Natural killer cell (primary cell): ENCODE measurements at regions not wholly inside any gene's neighbourhood (a gene's known extent, or its start where the extent isn't known, plus 50 kb on each side); places are given as distances from the start of the nearest gene placed in this dataset.

Experiments used
- ATAC-seq, 3 donors: fragments of 150-1000 bp in 2 of 3; fragments of 200-7000 bp in 1 of 3; cut with Tn5 transposase; 1 replicate in 1 of 3; 2 replicates in 2 of 3; pipeline ENCODE4 v1.10.0; 2021; ENCODE audit warnings: mild to moderate bottlenecking in 2 of 3, moderate library complexity in 2 of 3
- DNase-seq, 2 donors: peaks; one replicate each; pipeline versions ENCODE4 v3.0.0 to v3.0.0-alpha.2; 2013 to 2021; ENCODE audit warnings: mixed read lengths in 1 of 2
- H3K27ac ChIP-seq: one replicate; pipeline ENCODE4 v1.5.1; 2013; ENCODE audit warnings: mild to moderate bottlenecking, low read length
- H3K27me3 ChIP-seq: one replicate; pipeline ENCODE4 v1.6.1; 2013; ENCODE audit warnings: low read length; ENCODE audit not compliant: control insufficient read depth, insufficient read depth
- H3K36me3 ChIP-seq: one replicate; pipeline ENCODE4 v1.6.1; 2013; ENCODE audit warnings: low read length; ENCODE audit not compliant: control insufficient read depth, insufficient read depth
- H3K4me1 ChIP-seq: one replicate; pipeline ENCODE4 v1.6.1; 2013; ENCODE audit warnings: low read length; ENCODE audit not compliant: control insufficient read depth, insufficient read depth
- H3K4me3 ChIP-seq: one replicate; pipeline ENCODE4 v1.5.1; 2013; ENCODE audit warnings: low read length
- H3K9me3 ChIP-seq: one replicate; pipeline ENCODE4 v1.6.1; 2013; ENCODE audit warnings: low read length; ENCODE audit not compliant: control insufficient read depth, insufficient read depth
- H3K27ac Mint-ChIP-seq, 2 donors: one replicate each; pipeline ENCODE4 v1.8.0; 2022; ENCODE audit warnings: mild to moderate bottlenecking in 2 of 2, mixed read lengths in 2 of 2, moderate library complexity in 1 of 2
- H3K27me3 Mint-ChIP-seq, 2 donors: one replicate each; pipeline ENCODE4 v1.8.0; 2022; ENCODE audit warnings: low read depth in 2 of 2, mixed read lengths in 2 of 2
- H3K36me3 Mint-ChIP-seq: one replicate; pipeline ENCODE4 v1.8.0; 2022; ENCODE audit warnings: mixed read lengths
- H3K4me1 Mint-ChIP-seq, 2 donors: one replicate each; pipeline ENCODE4 v1.8.0; 2022; ENCODE audit warnings: mixed read lengths in 2 of 2
- H3K4me3 Mint-ChIP-seq: one replicate; pipeline ENCODE4 v1.8.0; 2022; ENCODE audit warnings: mild to moderate bottlenecking, moderate library complexity, mixed read lengths
- H3K9me3 Mint-ChIP-seq, 2 donors: one replicate each; pipeline ENCODE4 v1.8.0; 2022; ENCODE audit warnings: mixed read lengths in 2 of 2
- WGBS: methylation state at CpG from one replicate; pipeline ENCODE4 v1.1.7; 2013; ENCODE audit warnings: missing lambda C conversion rate; ENCODE audit not compliant: insufficient coverage; 5-methylcytosine and 5-hydroxymethylcytosine counted together
- intact Hi-C: fragments of 100-400 bp; cut with micrococcal nuclease; formaldehyde crosslinking; loops from one replicate; pipeline ENCODE4 v1.14.2; 2022
- TF ChIP-seq, protein P1 (sequence below): fragments of 200-600 bp; IDR thresholded peaks from one replicate; pipeline ENCODE4 v1.8.0; 2022; ENCODE audit warnings: antibody characterized with exemption

DNA sequence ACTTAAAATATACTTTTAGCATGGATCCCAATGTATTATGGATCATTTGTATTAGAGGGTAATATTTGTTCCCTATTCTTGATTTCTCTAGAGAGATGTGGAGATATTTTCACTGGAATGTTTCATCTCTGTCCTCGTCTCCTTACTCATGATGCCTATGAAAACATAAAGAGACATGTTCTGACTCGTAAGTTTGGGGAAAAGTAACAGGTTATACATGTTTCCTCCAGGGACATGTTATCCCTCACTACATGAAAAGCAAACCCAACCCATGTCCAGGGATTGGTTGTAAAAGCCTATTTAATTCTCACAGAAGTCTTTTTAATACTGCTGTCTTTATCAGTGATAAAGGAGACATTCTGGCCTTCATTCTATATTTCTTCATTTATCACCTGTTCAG lies 621.4 kb downstream of the GABRG1 start:
- TF ChIP-seq, protein P1, sequence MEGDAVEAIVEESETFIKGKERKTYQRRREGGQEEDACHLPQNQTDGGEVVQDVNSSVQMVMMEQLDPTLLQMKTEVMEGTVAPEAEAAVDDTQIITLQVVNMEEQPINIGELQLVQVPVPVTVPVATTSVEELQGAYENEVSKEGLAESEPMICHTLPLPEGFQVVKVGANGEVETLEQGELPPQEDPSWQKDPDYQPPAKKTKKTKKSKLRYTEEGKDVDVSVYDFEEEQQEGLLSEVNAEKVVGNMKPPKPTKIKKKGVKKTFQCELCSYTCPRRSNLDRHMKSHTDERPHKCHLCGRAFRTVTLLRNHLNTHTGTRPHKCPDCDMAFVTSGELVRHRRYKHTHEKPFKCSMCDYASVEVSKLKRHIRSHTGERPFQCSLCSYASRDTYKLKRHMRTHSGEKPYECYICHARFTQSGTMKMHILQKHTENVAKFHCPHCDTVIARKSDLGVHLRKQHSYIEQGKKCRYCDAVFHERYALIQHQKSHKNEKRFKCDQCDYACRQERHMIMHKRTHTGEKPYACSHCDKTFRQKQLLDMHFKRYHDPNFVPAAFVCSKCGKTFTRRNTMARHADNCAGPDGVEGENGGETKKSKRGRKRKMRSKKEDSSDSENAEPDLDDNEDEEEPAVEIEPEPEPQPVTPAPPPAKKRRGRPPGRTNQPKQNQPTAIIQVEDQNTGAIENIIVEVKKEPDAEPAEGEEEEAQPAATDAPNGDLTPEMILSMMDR: no peak
- no peaks in the 10 kb centered on the region for H3K27me3 ChIP-seq
- no peak overlapping the region for H3K4me3 Mint-ChIP-seq
- no peaks in the 10 kb centered on the region for H3K36me3 Mint-ChIP-seq
- no peaks in the 10 kb centered on the region for H3K27me3 Mint-ChIP-seq
- no peak for ATAC-seq
- no peak overlapping the region for H3K27ac Mint-ChIP-seq
- intact Hi-C loops: no loop called here
- H3K9me3 Mint-ChIP-seq: peaks cover 6 to 8% of the 10 kb centered on the region in 2 donors
- DNase-seq: no peak
- no peaks in the 10 kb centered on the region for H3K4me1 ChIP-seq
- no peak overlapping the region for H3K4me3 ChIP-seq
- no peaks in the 10 kb centered on the region for H3K36me3 ChIP-seq
- H3K9me3 ChIP-seq: no peaks in the 10 kb centered on the region
- no peak overlapping the region for H3K27ac ChIP-seq
- WGBS: 50% methylated on average over 1 of the region's 2 CpGs
- H3K4me1 Mint-ChIP-seq: no peaks in the 10 kb centered on the region

DNA sequence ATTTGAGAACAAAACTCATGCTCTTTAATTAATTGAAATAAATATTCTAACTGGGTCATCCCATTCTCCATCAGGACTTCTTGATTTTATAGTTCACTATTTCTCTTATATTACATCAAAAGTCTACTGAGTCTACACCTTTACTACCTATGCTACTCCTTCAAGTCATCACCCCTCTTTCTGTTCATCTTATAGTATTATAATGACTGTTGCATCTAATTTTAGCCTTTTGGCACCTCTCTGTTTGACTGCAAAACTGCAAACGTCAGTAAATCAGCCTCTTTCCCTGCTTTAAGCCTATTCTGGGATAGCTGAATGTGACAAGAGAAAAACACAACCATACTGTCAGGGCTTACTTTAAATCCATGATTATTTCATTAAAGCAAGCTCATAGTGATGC lies 639.1 kb downstream of the GABRG1 start:
- Mint-ChIP-seq H3K27me3 (no peaks in the 10 kb centered on the region), H3K27ac (no peak overlapping the region), H3K4me3 (no peak overlapping the region), H3K9me3 (peaks cover 14% of the 10 kb centered on the region in 2 donors), H3K4me1 (no peaks in the 10 kb centered on the region), H3K36me3 (no peaks in the 10 kb centered on the region)
- Histone ChIP-seq H3K27me3 (no peaks in the 10 kb centered on the region), H3K4me1 (no peaks in the 10 kb centered on the region), H3K9me3 (no peaks in the 10 kb centered on the region), H3K4me3 (no peak overlapping the region), H3K36me3 (no peaks in the 10 kb centered on the region), H3K27ac (no peak overlapping the region)
- TF ChIP-seq, protein P1: no peak
- WGBS: 62% methylated on average over 1 of the region's 1 CpG
- intact Hi-C loops: no loop called here
- no peak for ATAC-seq
- no peak for DNase-seq

DNA sequence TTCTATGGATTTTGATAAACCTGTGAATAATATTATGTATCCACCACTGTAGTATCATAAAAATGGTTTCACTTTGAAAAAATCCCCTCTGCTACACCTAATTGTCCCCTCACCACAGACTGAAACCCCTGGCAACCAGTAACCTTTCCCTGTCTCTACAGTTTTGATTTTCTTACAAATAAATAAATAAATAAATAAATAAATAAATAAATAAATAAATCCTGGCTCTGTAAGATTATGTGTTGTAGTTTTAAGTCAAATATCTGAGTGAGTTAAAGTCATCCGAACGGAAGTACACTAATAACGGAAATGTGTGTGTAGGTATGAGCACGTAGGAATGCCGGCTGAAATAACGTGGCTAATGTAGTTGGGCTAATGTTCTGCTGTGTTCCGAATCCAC lies 641.5 kb downstream of the GABRG1 start:
- intact Hi-C loops: no loop called here
- Mint-ChIP-seq H3K9me3 (peaks cover 14 to 16% of the 10 kb centered on the region in 2 donors), H3K4me1 (no peaks in the 10 kb centered on the region), H3K36me3 (peaks cover 6% of the 10 kb centered on the region), H3K4me3 (no peak overlapping the region), H3K27me3 (no peaks in the 10 kb centered on the region), H3K27ac (no peak overlapping the region)
- Histone ChIP-seq H3K27me3 (no peaks in the 10 kb centered on the region), H3K9me3 (peaks cover 6% of the 10 kb centered on the region), H3K27ac (no peak overlapping the region), H3K4me1 (no peaks in the 10 kb centered on the region), H3K36me3 (no peaks in the 10 kb centered on the region), H3K4me3 (no peak overlapping the region)
- DNase-seq: no peak
- TF ChIP-seq, protein P1: no peak
- 94% methylated on average over 6 of the region's 7 CpGs for WGBS
- ATAC-seq: no peak

DNA sequence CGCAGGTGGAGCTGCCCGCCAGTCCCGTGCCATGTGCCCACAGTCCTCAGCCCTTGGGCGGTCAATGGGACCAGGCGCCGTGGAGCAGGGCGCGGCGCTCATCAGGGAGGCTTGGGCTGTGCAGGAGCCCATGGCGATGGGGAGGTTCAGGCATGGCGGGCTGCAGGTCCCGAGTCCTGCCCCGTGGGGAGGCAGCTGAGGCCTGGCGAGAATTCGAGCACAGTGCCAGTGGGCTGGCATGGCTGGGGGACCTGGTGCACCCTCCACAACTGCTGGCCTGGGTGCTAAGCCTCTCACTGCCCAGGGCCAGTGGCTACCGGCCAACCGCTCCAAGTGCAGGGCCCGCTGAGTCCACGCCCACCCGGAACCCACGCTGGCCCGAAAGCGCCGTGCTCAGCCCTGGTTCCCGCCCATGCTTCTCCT lies 646.5 kb downstream of the GABRG1 start:
- Mint-ChIP-seq H3K27me3 (no peaks in the 10 kb centered on the region), H3K4me1 (no peaks in the 10 kb centered on the region), H3K4me3 (no peak overlapping the region), H3K27ac (no peak overlapping the region), H3K36me3 (peaks cover 6% of the 10 kb centered on the region), H3K9me3 (peaks cover 7 to 9% of the 10 kb centered on the region in 2 donors)
- no peak for DNase-seq
- TF ChIP-seq, protein P1: no peak
- intact Hi-C loops: no loop called here
- Histone ChIP-seq H3K9me3 (peaks cover 19% of the 10 kb centered on the region), H3K27ac (no peak overlapping the region), H3K27me3 (no peaks in the 10 kb centered on the region), H3K4me1 (no peaks in the 10 kb centered on the region), H3K4me3 (no peak overlapping the region), H3K36me3 (no peaks in the 10 kb centered on the region)
- WGBS: 89% methylated on average over 25 of the region's 25 CpGs
- no peak for ATAC-seq
